ENCODE measurements at regions not wholly inside any gene's neighbourhood (a gene's known extent, or its start where the extent isn't known, plus 50 kb on each side); places are given as distances from the start of the nearest gene placed in this dataset.

DNA sequence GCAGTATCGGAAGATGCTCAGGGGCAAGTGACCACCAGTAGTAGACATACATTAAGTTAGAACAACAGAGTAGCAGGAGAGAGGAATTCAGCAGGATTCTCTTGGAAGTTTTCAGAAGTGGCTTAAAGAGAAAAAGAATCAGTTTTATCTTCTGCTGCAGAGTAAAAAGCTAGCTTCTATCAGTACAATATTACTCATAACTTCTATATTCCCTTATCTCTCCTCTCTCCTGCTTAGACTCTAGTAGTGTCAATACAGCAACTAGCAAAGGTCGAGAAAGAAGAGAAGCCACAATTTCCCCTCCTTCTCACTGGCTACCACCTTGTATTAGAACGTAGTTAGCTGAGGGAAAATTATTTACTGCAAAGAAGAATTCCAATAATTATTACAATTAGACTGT, 539.7 kb downstream of the DIPK2A start:
- no peak overlapping the region for H3K4me3 ChIP-seq (ENCODE audit: low read length)
- no peak overlapping the region for H3K27ac ChIP-seq (ENCODE audit: low read length)
- H3K4me1 ChIP-seq (ENCODE audit: control insufficient read depth, insufficient read depth, low read length) = no peaks in the 10 kb centered on the region
- WGBS (ENCODE audit: insufficient coverage) = no CpG with 5 or more reads among the region's 3 CpGs
- no peaks in the 10 kb centered on the region for H3K27me3 ChIP-seq (ENCODE audit: control insufficient read depth, insufficient read depth, low read length)
- H3K36me3 ChIP-seq (ENCODE audit: control insufficient read depth, insufficient read depth, low read length) = no peaks in the 10 kb centered on the region
- no peak for DNase-seq
- no peaks in the 10 kb centered on the region for H3K9me3 ChIP-seq (replicated peaks; ENCODE audit: control insufficient read depth, low read depth, low read length)

GRCh38 chr3:144516026-144516425, 544.4 kb downstream of the DIPK2A start:
- H3K27ac ChIP-seq (ENCODE audit: low read length) = no peak overlapping the region
- DNase-seq = no peak
- no peak overlapping the region for H3K4me3 ChIP-seq (ENCODE audit: low read length)
- no peaks in the 10 kb centered on the region for H3K4me1 ChIP-seq (ENCODE audit: control insufficient read depth, insufficient read depth, low read length)
- no peaks in the 10 kb centered on the region for H3K36me3 ChIP-seq (ENCODE audit: control insufficient read depth, insufficient read depth, low read length)
- H3K9me3 ChIP-seq (replicated peaks; ENCODE audit: control insufficient read depth, low read depth, low read length) = no peaks in the 10 kb centered on the region
- no peaks in the 10 kb centered on the region for H3K27me3 ChIP-seq (ENCODE audit: control insufficient read depth, insufficient read depth, low read length)

DNA sequence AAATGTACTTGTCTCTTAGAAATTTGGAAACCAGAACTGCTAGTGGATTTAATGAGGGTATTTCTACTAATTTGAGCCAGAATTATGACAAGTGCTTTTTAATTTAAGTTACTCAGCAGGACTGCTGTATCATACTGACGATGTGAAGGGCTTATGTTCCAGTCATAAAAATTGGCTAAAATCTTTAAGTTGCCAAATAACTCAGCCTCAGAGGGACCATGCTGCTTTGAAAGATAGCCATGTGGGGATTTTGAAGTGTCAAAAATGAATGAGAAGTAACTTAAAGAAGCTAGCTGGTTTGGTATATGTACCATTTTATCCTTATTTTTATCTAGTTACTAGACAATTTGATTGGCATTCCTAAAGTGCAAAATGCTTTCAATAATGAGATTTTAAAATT, 545.0 kb downstream of the DIPK2A start:
- no peak for DNase-seq
- H3K36me3 ChIP-seq (ENCODE audit: control insufficient read depth, insufficient read depth, low read length) = no peaks in the 10 kb centered on the region
- H3K4me3 ChIP-seq (ENCODE audit: low read length) = no peak overlapping the region
- no peaks in the 10 kb centered on the region for H3K9me3 ChIP-seq (replicated peaks; ENCODE audit: control insufficient read depth, low read depth, low read length)
- no peaks in the 10 kb centered on the region for H3K4me1 ChIP-seq (ENCODE audit: control insufficient read depth, insufficient read depth, low read length)
- no peaks in the 10 kb centered on the region for H3K27me3 ChIP-seq (ENCODE audit: control insufficient read depth, insufficient read depth, low read length)
- WGBS (ENCODE audit: insufficient coverage) = 63% methylated on average over 1 of the region's 1 CpG
- H3K27ac ChIP-seq (ENCODE audit: low read length) = no peak overlapping the region

DNA sequence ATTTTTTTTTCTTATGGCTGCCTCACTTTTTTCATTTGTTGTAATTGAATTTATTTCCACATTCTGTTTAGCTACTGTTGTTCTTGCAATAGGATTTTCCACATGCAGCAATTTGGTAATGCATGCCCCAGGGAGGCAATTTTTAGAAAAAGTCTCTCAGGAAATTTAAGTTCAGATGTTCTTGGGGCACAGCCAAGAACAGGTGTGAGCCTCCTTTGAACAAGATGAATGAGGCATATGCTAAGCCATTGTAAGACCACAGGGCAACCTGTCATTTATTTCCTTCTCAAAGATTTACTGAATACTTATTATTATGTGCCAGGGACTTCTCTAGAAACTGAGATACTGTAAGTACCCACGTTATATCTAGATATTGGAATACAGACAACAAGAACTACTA, 549.5 kb downstream of the DIPK2A start:
- no peak for DNase-seq
- no CpG with 5 or more reads among the region's 1 CpG for WGBS (ENCODE audit: insufficient coverage)
- H3K27ac ChIP-seq (ENCODE audit: low read length) = no peak overlapping the region
- H3K4me1 ChIP-seq (ENCODE audit: control insufficient read depth, insufficient read depth, low read length) = no peaks in the 10 kb centered on the region
- H3K36me3 ChIP-seq (ENCODE audit: control insufficient read depth, insufficient read depth, low read length) = no peaks in the 10 kb centered on the region
- H3K27me3 ChIP-seq (ENCODE audit: control insufficient read depth, insufficient read depth, low read length) = no peaks in the 10 kb centered on the region
- no peaks in the 10 kb centered on the region for H3K9me3 ChIP-seq (replicated peaks; ENCODE audit: control insufficient read depth, low read depth, low read length)
- H3K4me3 ChIP-seq (ENCODE audit: low read length) = no peak overlapping the region

DNA sequence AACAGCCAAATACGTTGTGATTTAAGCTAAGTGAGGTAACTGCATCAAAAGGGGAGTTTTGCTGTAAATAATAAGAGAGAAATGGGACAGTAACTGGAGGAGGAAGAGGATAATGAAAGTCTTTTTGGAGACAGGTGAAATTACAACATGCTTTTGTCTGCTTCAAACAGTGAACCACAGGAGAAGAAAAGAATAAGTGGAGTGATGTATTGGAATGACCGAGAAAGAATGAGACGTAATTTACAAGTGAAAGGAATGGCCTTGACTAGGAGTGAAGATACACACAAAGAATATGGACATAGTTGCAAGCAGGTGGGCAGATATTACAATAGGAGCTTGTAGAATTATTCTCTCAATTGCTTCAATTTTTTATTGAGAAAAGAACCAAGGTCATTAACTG, 550.8 kb downstream of the DIPK2A start:
- Histone ChIP-seq H3K4me3 (ENCODE audit: low read length) (no peak overlapping the region), H3K27me3 (ENCODE audit: control insufficient read depth, insufficient read depth, low read length) (no peaks in the 10 kb centered on the region), H3K27ac (ENCODE audit: low read length) (no peak overlapping the region), H3K4me1 (ENCODE audit: control insufficient read depth, insufficient read depth, low read length) (no peaks in the 10 kb centered on the region), H3K36me3 (ENCODE audit: control insufficient read depth, insufficient read depth, low read length) (no peaks in the 10 kb centered on the region), H3K9me3 (replicated peaks; ENCODE audit: control insufficient read depth, low read depth, low read length) (no peaks in the 10 kb centered on the region)
- no peak for DNase-seq
- WGBS (ENCODE audit: insufficient coverage) = 61% methylated on average over 2 of the region's 3 CpGs

GRCh38 chr3:144523396-144523795, 551.8 kb downstream of the DIPK2A start:
- Histone ChIP-seq H3K27me3 (ENCODE audit: control insufficient read depth, insufficient read depth, low read length) (no peaks in the 10 kb centered on the region), H3K27ac (ENCODE audit: low read length) (no peak overlapping the region), H3K4me1 (ENCODE audit: control insufficient read depth, insufficient read depth, low read length) (no peaks in the 10 kb centered on the region), H3K36me3 (ENCODE audit: control insufficient read depth, insufficient read depth, low read length) (no peaks in the 10 kb centered on the region), H3K9me3 (replicated peaks; ENCODE audit: control insufficient read depth, low read depth, low read length) (no peaks in the 10 kb centered on the region), H3K4me3 (ENCODE audit: low read length) (no peak overlapping the region)
- 50% methylated on average over 1 of the region's 2 CpGs for WGBS (ENCODE audit: insufficient coverage)
- no peak for DNase-seq

DNA sequence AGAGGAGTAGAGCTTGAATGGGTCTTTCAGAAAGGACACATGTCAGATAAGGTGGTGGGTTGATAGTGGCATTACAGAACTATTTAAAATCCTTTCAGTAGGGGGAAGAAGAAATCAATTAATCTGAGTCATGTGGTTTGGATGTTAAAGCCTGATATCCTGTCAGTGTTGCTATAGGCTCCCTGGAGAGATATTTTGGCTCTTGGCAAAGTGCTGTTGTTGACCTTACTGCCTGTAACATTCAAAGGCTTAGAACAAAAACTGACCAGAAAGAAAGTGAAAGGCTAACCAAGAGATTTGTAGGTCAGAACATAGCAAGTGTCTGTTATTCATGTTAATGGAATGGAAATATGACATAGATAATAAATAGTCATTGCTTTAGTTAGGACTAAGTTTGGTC, 552.9 kb downstream of the DIPK2A start:
- Histone ChIP-seq H3K27ac (ENCODE audit: low read length) (no peak overlapping the region), H3K9me3 (replicated peaks; ENCODE audit: control insufficient read depth, low read depth, low read length) (no peaks in the 10 kb centered on the region), H3K4me1 (ENCODE audit: control insufficient read depth, insufficient read depth, low read length) (no peaks in the 10 kb centered on the region), H3K4me3 (ENCODE audit: low read length) (no peak overlapping the region), H3K36me3 (ENCODE audit: control insufficient read depth, insufficient read depth, low read length) (no peaks in the 10 kb centered on the region), H3K27me3 (ENCODE audit: control insufficient read depth, insufficient read depth, low read length) (no peaks in the 10 kb centered on the region)
- DNase-seq = peak; percentile 4

- 100% methylated on average over 1 of the region's 1 CpG for WGBS (ENCODE audit: insufficient coverage)
- no peak overlapping the region for H3K4me3 ChIP-seq (ENCODE audit: low read length)
- DNase-seq = no peak
- no peaks in the 10 kb centered on the region for H3K27me3 ChIP-seq (ENCODE audit: control insufficient read depth, insufficient read depth, low read length)
- H3K4me1 ChIP-seq (ENCODE audit: control insufficient read depth, insufficient read depth, low read length) = no peaks in the 10 kb centered on the region
- no peaks in the 10 kb centered on the region for H3K9me3 ChIP-seq (replicated peaks; ENCODE audit: control insufficient read depth, low read depth, low read length)
- no peaks in the 10 kb centered on the region for H3K36me3 ChIP-seq (ENCODE audit: control insufficient read depth, insufficient read depth, low read length)
- H3K27ac ChIP-seq (ENCODE audit: low read length) = no peak overlapping the region
Measured at GRCh38 chr3:144529566-144529965, 557.9 kb downstream of the DIPK2A start.

GRCh38 chr3:144544871-144545270, 573.2 kb downstream of the DIPK2A start:
- no peaks in the 10 kb centered on the region for H3K4me1 ChIP-seq (ENCODE audit: control insufficient read depth, insufficient read depth, low read length)
- no peaks in the 10 kb centered on the region for H3K27me3 ChIP-seq (ENCODE audit: control insufficient read depth, insufficient read depth, low read length)
- no CpG with 5 or more reads among the region's 4 CpGs for WGBS (ENCODE audit: insufficient coverage)
- H3K9me3 ChIP-seq (replicated peaks; ENCODE audit: control insufficient read depth, low read depth, low read length) = peaks cover 2% of the 10 kb centered on the region
- no peak for DNase-seq
- H3K27ac ChIP-seq (ENCODE audit: low read length) = no peak overlapping the region
- no peak overlapping the region for H3K4me3 ChIP-seq (ENCODE audit: low read length)
- no peaks in the 10 kb centered on the region for H3K36me3 ChIP-seq (ENCODE audit: control insufficient read depth, insufficient read depth, low read length)

DNA sequence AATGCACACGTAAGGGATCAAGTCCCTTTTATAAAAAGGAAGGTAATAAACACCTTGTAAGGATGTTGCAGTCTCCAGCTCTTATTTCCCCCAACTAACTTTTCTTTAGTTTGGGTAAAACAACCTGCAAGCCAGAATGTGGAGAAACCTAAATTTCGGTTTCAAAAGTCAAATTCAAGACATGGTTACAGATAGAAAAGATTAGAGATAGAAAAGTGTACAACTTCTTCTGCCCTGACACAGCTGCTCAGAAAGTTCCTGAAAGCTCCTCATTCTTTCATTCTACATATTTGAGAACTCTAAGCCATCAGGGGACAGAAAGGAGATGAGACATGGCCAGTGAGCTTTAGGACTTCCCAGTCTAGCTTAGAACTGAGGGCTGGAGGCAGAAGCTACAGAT, 574.9 kb downstream of the DIPK2A start:
- Histone ChIP-seq H3K4me1 (ENCODE audit: control insufficient read depth, insufficient read depth, low read length) (no peaks in the 10 kb centered on the region), H3K27ac (ENCODE audit: low read length) (no peak overlapping the region), H3K36me3 (ENCODE audit: control insufficient read depth, insufficient read depth, low read length) (no peaks in the 10 kb centered on the region), H3K9me3 (replicated peaks; ENCODE audit: control insufficient read depth, low read depth, low read length) (no peaks in the 10 kb centered on the region), H3K27me3 (ENCODE audit: control insufficient read depth, insufficient read depth, low read length) (no peaks in the 10 kb centered on the region), H3K4me3 (ENCODE audit: low read length) (no peak overlapping the region)
- no CpG with 5 or more reads among the region's 2 CpGs for WGBS (ENCODE audit: insufficient coverage)
- DNase-seq = no peak

GRCh38 chr3:144548346-144548745, 576.7 kb downstream of the DIPK2A start:
- Histone ChIP-seq H3K27me3 (ENCODE audit: control insufficient read depth, insufficient read depth, low read length) (no peaks in the 10 kb centered on the region), H3K9me3 (replicated peaks; ENCODE audit: control insufficient read depth, low read depth, low read length) (no peaks in the 10 kb centered on the region), H3K4me1 (ENCODE audit: control insufficient read depth, insufficient read depth, low read length) (no peaks in the 10 kb centered on the region), H3K27ac (ENCODE audit: low read length) (no peak overlapping the region), H3K36me3 (ENCODE audit: control insufficient read depth, insufficient read depth, low read length) (no peaks in the 10 kb centered on the region), H3K4me3 (ENCODE audit: low read length) (no peak overlapping the region)
- DNase-seq = no peak
- no CpG with 5 or more reads among the region's 4 CpGs for WGBS (ENCODE audit: insufficient coverage)

All from muscle of leg (tissue), 3 donors.